ENCODE measurements at regions not wholly inside any gene's neighbourhood (a gene's known extent, or its start where the extent isn't known, plus 50 kb on each side); places are given as distances from the start of the nearest gene placed in this dataset.

- H3K4me3 ChIP-seq = no peak overlapping the region
- TF ChIP-seq POLR2AphosphoS5 (IDR thresholded peaks at IDR 0.05; ENCODE audit: borderline replicate concordance, low read depth, low read length) (no peak), EZH2 (IDR thresholded peaks at IDR 0.05) (no peak), FOXP2 (optimal IDR thresholded peaks at IDR 0.05; ENCODE audit: control extremely low read depth, extremely low read length, insufficient read depth) (no peak)
- no peak overlapping the region for H3K27ac ChIP-seq
- H3K9me3 ChIP-seq (ENCODE audit: low read depth, low read length) = no peaks in the 10 kb centered on the region
- no peaks in the 10 kb centered on the region for H3K36me3 ChIP-seq (ENCODE audit: insufficient read depth, low read length)
- DNase-seq (ENCODE audit: low read depth, low spot score) = no peak
- no peak overlapping the region for H3K9ac ChIP-seq (ENCODE audit: insufficient read length)
These were observed 284.1 kb upstream of the CDH5 start for GRCh38 chr16:66082424-66082823.

DNA sequence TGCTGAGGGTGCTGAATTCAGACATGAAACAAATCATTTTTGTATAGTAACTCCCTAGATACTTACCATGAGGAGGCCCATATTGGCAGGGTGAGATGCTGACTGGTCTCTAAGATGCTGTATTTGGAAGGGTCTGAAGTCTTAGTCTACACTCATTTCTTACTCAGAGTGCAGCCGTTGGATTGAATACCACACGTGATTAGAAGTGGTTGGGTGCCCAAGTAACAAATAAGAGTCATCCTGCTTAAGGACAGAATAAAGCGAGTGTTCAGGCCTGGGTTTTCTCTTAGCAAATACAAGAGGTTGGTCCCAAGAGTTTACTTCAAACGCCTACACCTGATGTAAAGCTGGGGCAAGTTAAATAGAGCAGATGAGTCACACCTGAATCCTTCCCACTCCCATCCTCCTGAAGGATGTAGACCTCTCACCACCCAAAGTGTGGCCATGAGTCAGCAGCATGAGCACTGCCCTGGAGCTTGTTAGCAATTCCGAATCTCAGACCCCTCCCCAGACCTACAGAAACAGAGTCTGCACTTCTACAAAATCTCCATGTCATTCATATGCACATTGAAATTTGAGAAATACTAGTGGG is 284.6 kb upstream of the CDH5 start:
- Histone ChIP-seq H3K27ac (no peak overlapping the region), H3K9ac (ENCODE audit: insufficient read length) (no peak overlapping the region), H3K4me3 (no peak overlapping the region), H3K9me3 (ENCODE audit: low read depth, low read length) (no peaks in the 10 kb centered on the region), H3K36me3 (ENCODE audit: insufficient read depth, low read length) (no peaks in the 10 kb centered on the region)
- TF ChIP-seq POLR2AphosphoS5 (IDR thresholded peaks at IDR 0.05; ENCODE audit: borderline replicate concordance, low read depth, low read length) (no peak), EZH2 (IDR thresholded peaks at IDR 0.05) (no peak), FOXP2 (optimal IDR thresholded peaks at IDR 0.05; ENCODE audit: control extremely low read depth, extremely low read length, insufficient read depth) (no peak)
- no peak for DNase-seq (ENCODE audit: low read depth, low spot score)

GRCh38 chr16:66079671-66080334 is 286.7 kb upstream of the CDH5 start:
- Histone ChIP-seq H3K36me3 (ENCODE audit: insufficient read depth, low read length) (no peaks in the 10 kb centered on the region), H3K4me3 (no peak overlapping the region), H3K9ac (ENCODE audit: insufficient read length) (no peak overlapping the region), H3K27ac (no peak overlapping the region), H3K9me3 (ENCODE audit: low read depth, low read length) (no peaks in the 10 kb centered on the region)
- DNase-seq (ENCODE audit: low read depth, low spot score) = no peak
- TF ChIP-seq POLR2AphosphoS5 (IDR thresholded peaks at IDR 0.05; ENCODE audit: borderline replicate concordance, low read depth, low read length) (no peak), EZH2 (IDR thresholded peaks at IDR 0.05) (no peak), FOXP2 (optimal IDR thresholded peaks at IDR 0.05; ENCODE audit: control extremely low read depth, extremely low read length, insufficient read depth) (no peak)

- no peak overlapping the region for H3K27ac ChIP-seq
- DNase-seq (ENCODE audit: low read depth, low spot score) = no peak
- no peak overlapping the region for H3K4me3 ChIP-seq
- H3K36me3 ChIP-seq (ENCODE audit: insufficient read depth, low read length) = no peaks in the 10 kb centered on the region
- no peak overlapping the region for H3K9ac ChIP-seq (ENCODE audit: insufficient read length)
- TF ChIP-seq EZH2 (IDR thresholded peaks at IDR 0.05) (no peak), FOXP2 (optimal IDR thresholded peaks at IDR 0.05; ENCODE audit: control extremely low read depth, extremely low read length, insufficient read depth) (no peak), POLR2AphosphoS5 (IDR thresholded peaks at IDR 0.05; ENCODE audit: borderline replicate concordance, low read depth, low read length) (no peak)
- no peaks in the 10 kb centered on the region for H3K9me3 ChIP-seq (ENCODE audit: low read depth, low read length)
These were observed 296.2 kb upstream of the CDH5 start for GRCh38 chr16:66070140-66070917.

DNA sequence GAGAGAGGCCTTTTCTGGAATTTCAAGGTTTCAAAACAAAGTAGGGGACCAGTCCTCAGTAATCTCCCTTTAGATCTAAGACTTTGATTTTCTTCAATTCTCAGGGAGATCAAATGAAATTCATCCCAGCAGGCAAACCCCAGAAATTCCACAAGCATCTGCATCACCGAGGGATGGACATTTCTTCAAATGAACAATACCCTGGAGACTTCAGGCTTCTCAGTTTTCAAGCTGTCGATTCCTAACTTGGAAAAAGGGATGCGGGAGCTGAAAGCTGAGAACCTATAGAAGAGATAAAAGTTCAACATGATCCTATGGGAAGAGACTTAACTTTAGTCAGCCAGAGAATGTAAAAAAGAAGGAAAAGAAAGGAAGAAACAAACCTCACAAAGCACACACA is 296.9 kb upstream of the CDH5 start:
- no peak for TF ChIP-seq EZH2 (IDR thresholded peaks at IDR 0.05)
- no peak for TF ChIP-seq FOXP2 (optimal IDR thresholded peaks at IDR 0.05; ENCODE audit: control extremely low read depth, extremely low read length, insufficient read depth)
- no peak for TF ChIP-seq POLR2AphosphoS5 (IDR thresholded peaks at IDR 0.05; ENCODE audit: borderline replicate concordance, low read depth, low read length)
- no peak for DNase-seq (ENCODE audit: low read depth, low spot score)
- no peaks in the 10 kb centered on the region for H3K9me3 ChIP-seq (ENCODE audit: low read depth, low read length)
- H3K9ac ChIP-seq (ENCODE audit: insufficient read length) = no peak overlapping the region
- no peak overlapping the region for H3K4me3 ChIP-seq
- H3K27ac ChIP-seq = no peak overlapping the region
- H3K36me3 ChIP-seq (ENCODE audit: insufficient read depth, low read length) = no peaks in the 10 kb centered on the region

DNA sequence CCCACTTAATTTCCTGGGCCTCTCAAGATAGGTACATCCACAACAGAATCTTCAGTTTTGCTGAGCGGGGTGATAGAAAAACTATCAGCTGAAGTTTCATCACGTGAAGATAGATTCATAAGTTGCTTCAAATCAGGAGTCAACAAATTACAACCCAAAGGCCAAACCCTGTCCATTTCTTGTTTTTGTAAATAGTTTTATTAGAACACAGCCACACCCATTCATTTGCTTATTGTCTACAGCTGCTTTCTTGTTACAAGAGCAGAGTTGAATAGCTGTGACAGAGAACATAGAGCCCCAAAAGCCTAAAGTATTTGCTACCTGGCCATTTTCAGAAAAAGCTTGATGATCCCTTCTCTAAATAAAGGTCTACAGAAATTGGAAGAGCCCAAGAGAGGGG is 300.1 kb upstream of the CDH5 start:
- no peaks in the 10 kb centered on the region for H3K9me3 ChIP-seq (ENCODE audit: low read depth, low read length)

DNA sequence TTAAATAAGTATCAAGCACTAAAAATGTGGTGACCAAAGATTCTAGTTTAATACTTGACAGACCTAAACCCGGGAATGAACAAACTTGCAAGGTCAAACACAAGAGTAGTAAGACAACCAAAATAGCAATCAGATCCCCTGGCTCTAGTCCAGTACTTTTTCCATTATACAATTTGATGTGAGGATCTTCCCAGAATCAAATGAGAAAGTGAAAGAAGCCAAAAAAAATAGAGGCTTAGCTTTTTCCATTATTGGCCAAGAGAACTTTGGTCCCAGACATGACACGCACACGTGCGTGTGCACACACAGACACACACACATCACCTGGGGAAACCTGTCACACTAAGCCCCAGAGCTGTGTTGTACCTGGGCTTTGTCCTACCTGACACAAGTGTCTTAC is 300.6 kb upstream of the CDH5 start:
- no peak for DNase-seq (ENCODE audit: low read depth, low spot score)
- Histone ChIP-seq H3K4me3 (no peak overlapping the region), H3K9me3 (ENCODE audit: low read depth, low read length) (no peaks in the 10 kb centered on the region), H3K27ac (no peak overlapping the region), H3K36me3 (ENCODE audit: insufficient read depth, low read length) (no peaks in the 10 kb centered on the region), H3K9ac (ENCODE audit: insufficient read length) (no peak overlapping the region)
- TF ChIP-seq POLR2AphosphoS5 (IDR thresholded peaks at IDR 0.05; ENCODE audit: borderline replicate concordance, low read depth, low read length) = no peak
- TF ChIP-seq EZH2 (IDR thresholded peaks at IDR 0.05) = no peak
- TF ChIP-seq FOXP2 (optimal IDR thresholded peaks at IDR 0.05; ENCODE audit: control extremely low read depth, extremely low read length, insufficient read depth) = no peak

More for the DNA sequence above, 300.1 kb upstream of the CDH5 start:
- Histone ChIP-seq H3K27ac (no peak overlapping the region), H3K36me3 (ENCODE audit: insufficient read depth, low read length) (no peaks in the 10 kb centered on the region), H3K9ac (ENCODE audit: insufficient read length) (no peak overlapping the region), H3K4me3 (no peak overlapping the region)
- TF ChIP-seq POLR2AphosphoS5 (IDR thresholded peaks at IDR 0.05; ENCODE audit: borderline replicate concordance, low read depth, low read length) = no peak
- TF ChIP-seq FOXP2 (optimal IDR thresholded peaks at IDR 0.05; ENCODE audit: control extremely low read depth, extremely low read length, insufficient read depth) = no peak
- TF ChIP-seq EZH2 (IDR thresholded peaks at IDR 0.05) = no peak
- no peak for DNase-seq (ENCODE audit: low read depth, low spot score)

- DNase-seq (ENCODE audit: low read depth, low spot score) = no peak
- TF ChIP-seq FOXP2 (optimal IDR thresholded peaks at IDR 0.05; ENCODE audit: control extremely low read depth, extremely low read length, insufficient read depth) = no peak
- no peak for TF ChIP-seq EZH2 (IDR thresholded peaks at IDR 0.05)
- TF ChIP-seq POLR2AphosphoS5 (IDR thresholded peaks at IDR 0.05; ENCODE audit: borderline replicate concordance, low read depth, low read length) = no peak
- Histone ChIP-seq H3K9me3 (ENCODE audit: low read depth, low read length) (no peaks in the 10 kb centered on the region), H3K9ac (ENCODE audit: insufficient read length) (no peak overlapping the region), H3K4me3 (no peak overlapping the region), H3K36me3 (ENCODE audit: insufficient read depth, low read length) (no peaks in the 10 kb centered on the region), H3K27ac (no peak overlapping the region)
These were observed 301.5 kb upstream of the CDH5 start for GRCh38 chr16:66064801-66065530.
